Bronchial epithelial cell (primary cell): ENCODE measurements at regions not wholly inside any gene's neighbourhood (a gene's known extent, or its start where the extent isn't known, plus 50 kb on each side); places are given as distances from the start of the nearest gene placed in this dataset.
A peak's percentile ranks its signal among the peaks of the same experiment; 100 is the strongest.

Experiments
- DNase-seq: peaks from one replicate; pipeline ENCODE4 v3.0.0-alpha.2; 2010; ENCODE audit warnings: low read depth
- FAIRE-seq: peaks from 2 replicates; lab custom pipeline; 2011; peaks lifted over from hg19 to GRCh38; lab: Jason Lieb, UNC
- H3K27me3 ChIP-seq: 2 replicates; pipeline ENCODE4 v1.5.1; 2011; ENCODE audit warnings: low read length; ENCODE audit not compliant: control insufficient read depth, insufficient read depth
- H3K36me3 ChIP-seq: 2 replicates; pipeline ENCODE4 v1.5.1; 2011; ENCODE audit warnings: low read length; ENCODE audit not compliant: control insufficient read depth, insufficient read depth
- H3K4me3 ChIP-seq: 2 replicates; pipeline ENCODE4 v1.5.1; 2011; ENCODE audit warnings: mild to moderate bottlenecking, low read depth, low read length, control low read depth
- TF ChIP-seq, protein P1 (sequence below): IDR thresholded peaks from 2 replicates; pipeline ENCODE4 v1.5.1; 2011; ENCODE audit warnings: mild to moderate bottlenecking, moderate library complexity, low read length, control low read depth, inconsistent platforms; ENCODE audit not compliant: insufficient read depth, severe bottlenecking

DNA sequence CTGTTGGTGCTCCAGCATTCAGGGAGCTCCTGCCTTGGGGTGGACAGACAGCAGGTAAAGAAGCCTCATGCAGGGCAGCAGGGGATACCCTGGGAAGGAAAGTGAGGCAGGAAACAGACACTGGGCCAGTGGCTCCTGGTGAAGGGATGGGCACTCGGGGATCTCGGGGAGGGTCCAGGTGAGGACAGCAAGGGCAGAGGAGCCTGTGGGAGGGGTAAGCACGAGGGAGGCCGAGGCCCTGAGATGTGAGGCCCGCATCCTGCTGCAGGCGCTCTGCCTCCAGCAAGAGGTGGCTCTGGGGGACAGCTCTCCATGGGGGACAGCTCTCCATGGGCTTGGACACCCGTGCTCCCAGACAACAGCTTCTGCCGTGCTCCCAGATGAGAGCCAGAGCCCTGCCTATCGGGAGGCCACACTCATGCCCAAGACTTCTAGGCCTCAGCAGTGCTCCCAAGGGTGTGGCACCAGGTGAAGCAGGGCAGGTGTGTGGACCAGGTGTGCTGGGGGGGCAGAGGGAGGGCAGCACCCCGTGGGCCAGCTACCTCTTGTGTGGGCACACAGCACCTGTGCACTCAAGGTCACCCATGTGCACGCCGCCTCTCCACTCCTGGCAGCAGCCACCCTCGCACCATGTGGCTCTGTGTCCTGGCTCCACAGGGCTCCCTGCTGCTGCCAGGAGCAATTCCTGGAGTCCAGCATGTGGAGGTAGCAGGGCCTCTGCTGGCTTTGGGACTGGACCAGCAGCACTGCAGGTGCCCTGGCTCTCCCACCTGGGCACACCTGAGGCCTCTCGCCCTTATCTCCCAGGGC lies 93.6 kb upstream of the INSIG1 start:
- no peaks in the 10 kb centered on the region for H3K27me3 ChIP-seq
- FAIRE-seq = no peak
- TF ChIP-seq, protein P1, sequence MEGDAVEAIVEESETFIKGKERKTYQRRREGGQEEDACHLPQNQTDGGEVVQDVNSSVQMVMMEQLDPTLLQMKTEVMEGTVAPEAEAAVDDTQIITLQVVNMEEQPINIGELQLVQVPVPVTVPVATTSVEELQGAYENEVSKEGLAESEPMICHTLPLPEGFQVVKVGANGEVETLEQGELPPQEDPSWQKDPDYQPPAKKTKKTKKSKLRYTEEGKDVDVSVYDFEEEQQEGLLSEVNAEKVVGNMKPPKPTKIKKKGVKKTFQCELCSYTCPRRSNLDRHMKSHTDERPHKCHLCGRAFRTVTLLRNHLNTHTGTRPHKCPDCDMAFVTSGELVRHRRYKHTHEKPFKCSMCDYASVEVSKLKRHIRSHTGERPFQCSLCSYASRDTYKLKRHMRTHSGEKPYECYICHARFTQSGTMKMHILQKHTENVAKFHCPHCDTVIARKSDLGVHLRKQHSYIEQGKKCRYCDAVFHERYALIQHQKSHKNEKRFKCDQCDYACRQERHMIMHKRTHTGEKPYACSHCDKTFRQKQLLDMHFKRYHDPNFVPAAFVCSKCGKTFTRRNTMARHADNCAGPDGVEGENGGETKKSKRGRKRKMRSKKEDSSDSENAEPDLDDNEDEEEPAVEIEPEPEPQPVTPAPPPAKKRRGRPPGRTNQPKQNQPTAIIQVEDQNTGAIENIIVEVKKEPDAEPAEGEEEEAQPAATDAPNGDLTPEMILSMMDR = no peak
- no peaks in the 10 kb centered on the region for H3K36me3 ChIP-seq
- no peak for DNase-seq
- H3K4me3 ChIP-seq = no peak overlapping the region

DNA sequence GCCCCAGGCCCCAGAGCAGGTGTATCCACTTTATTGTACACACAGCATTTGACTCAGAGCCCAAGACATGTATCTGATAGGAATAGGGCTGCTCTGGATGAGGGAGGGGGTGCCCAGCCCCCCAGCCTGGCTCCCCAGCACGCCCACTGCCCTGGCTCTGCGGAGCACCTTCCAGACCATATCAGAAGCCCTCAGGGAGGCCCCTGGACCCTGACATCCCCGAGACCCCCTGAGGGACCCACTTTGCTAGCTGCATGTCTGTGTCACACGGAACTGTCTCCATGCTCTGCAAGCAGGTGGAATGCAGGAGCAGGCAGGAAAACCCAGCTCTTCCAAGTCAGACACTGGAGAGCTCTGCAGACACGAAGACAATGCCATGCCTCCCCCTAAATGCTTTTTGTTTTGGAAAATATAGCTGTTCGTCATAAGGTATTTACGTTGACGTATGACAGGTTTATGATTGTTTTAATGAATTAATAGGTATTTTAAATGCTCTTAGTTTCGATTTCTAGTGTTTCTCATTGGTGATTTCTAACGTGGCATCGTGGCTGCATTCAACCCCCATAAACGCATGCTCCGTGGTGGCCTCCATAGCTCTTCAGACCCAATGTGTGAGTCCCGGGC lies 92.8 kb upstream of the INSIG1 start:
- H3K36me3 ChIP-seq = no peaks in the 10 kb centered on the region
- no peak for FAIRE-seq
- TF ChIP-seq, protein P1 = no peak
- no peaks in the 10 kb centered on the region for H3K27me3 ChIP-seq
- no peak overlapping the region for H3K4me3 ChIP-seq
- no peak for DNase-seq

GRCh38 chr7:155205368-155206317 lies 92.0 kb upstream of the INSIG1 start:
- TF ChIP-seq, protein P1 = no peak
- peak overlapping the region; percentile 21 for H3K4me3 ChIP-seq
- FAIRE-seq = no peak

GRCh38 chr7:155206318-155207020 lies 91.2 kb upstream of the INSIG1 start:
- H3K27me3 ChIP-seq = no peaks in the 10 kb centered on the region
- FAIRE-seq = no peak

More at GRCh38 chr7:155205368-155206317, 92.0 kb upstream of the INSIG1 start:
- DNase-seq = peak; percentile 94
- Histone ChIP-seq H3K36me3 (no peaks in the 10 kb centered on the region), H3K27me3 (no peaks in the 10 kb centered on the region)

More at GRCh38 chr7:155206318-155207020, 91.2 kb upstream of the INSIG1 start:
- DNase-seq = peak; percentile 20
- TF ChIP-seq, protein P1 = no peak
- H3K4me3 ChIP-seq = no peak overlapping the region
- no peaks in the 10 kb centered on the region for H3K36me3 ChIP-seq
